Panc1 (cell line): ENCODE measurements at regions not wholly inside any gene's neighbourhood (a gene's known extent, or its start where the extent isn't known, plus 50 kb on each side); places are given as distances from the start of the nearest gene placed in this dataset.

Source experiments
- ATAC-seq: fragments of 200-7000 bp; cut with Tn5 transposase; 2 replicates; pipeline ENCODE4 v1.9.1; 2020; ENCODE audit warnings: mild to moderate bottlenecking, moderate library complexity
- BruUV-seq: library from RNA; stranded (reverse); fragments of 400-500 nt; replicated peaks from 2 replicates; lab custom pipeline; 2021; lab: Mats Ljungman, UMichigan
- CTCF ChIA-PET: fragments of 300-600 bp; sonication (Branson Sonifier 250); formaldehyde crosslinking; loops from one replicate; lab custom pipeline; 2022; ENCODE audit warnings: antibody characterized with exemption; lab: Charles Lee
- POLR2A ChIA-PET: fragments of 300-600 bp; sonication (Branson Sonifier 250); formaldehyde crosslinking; loops from one replicate; lab custom pipeline; 2022; ENCODE audit warnings: antibody characterized with exemption; lab: Charles Lee
- DNase-seq: peaks from one replicate; pipeline ENCODE4 v3.0.0-alpha.2; 2010; ENCODE audit warnings: low read depth, low spot score
- H3K27ac ChIP-seq: 2 replicates; pipeline ENCODE4 v1.5.1; 2011; ENCODE audit warnings: mild to moderate bottlenecking, low read length, inconsistent platforms
- H3K27me3 ChIP-seq: fragments of 200-500 bp; sonication (Bioruptor generic); 2 replicates; pipeline ENCODE4 v1.6.0; 2014; ENCODE audit warnings: low read length, inconsistent platforms; ENCODE audit not compliant: control insufficient read depth, insufficient read depth
- H3K36me3 ChIP-seq: fragments of 200-500 bp; sonication (Bioruptor generic); 2 replicates; pipeline ENCODE4 v1.5.1; 2014; ENCODE audit warnings: inconsistent platforms, mild to moderate bottlenecking, low read length, moderate library complexity; ENCODE audit not compliant: control insufficient read depth, insufficient read depth
- H3K4me1 ChIP-seq: 2 replicates; pipeline ENCODE4 v1.5.1; 2011; ENCODE audit warnings: inconsistent platforms, mild to moderate bottlenecking, low read length, moderate library complexity; ENCODE audit not compliant: control insufficient read depth, insufficient read depth
- H3K4me3 ChIP-seq, 2 experiments: 2 replicates each; pipeline ENCODE4 v1.5.1; 2011 to 2012; ENCODE audit warnings: low read depth in 2 of 2, low read length in 2 of 2, mild to moderate bottlenecking in 2 of 2, inconsistent platforms in 1 of 2, moderate library complexity in 1 of 2
- H3K9me3 ChIP-seq: fragments of 200-500 bp; sonication (Bioruptor generic); 2 replicates; pipeline ENCODE4 v1.5.1; 2014; ENCODE audit warnings: low read depth, mild to moderate bottlenecking, inconsistent platforms, low read length, moderate library complexity; ENCODE audit not compliant: control insufficient read depth, insufficient read depth
- CTCF ChIP-seq: fragments of 450-650 bp; IDR thresholded peaks from 2 replicates; pipeline ENCODE4 v1.5.1; 2017; ENCODE audit warnings: mild to moderate bottlenecking
- POLR2AphosphoS5 ChIP-seq: IDR thresholded peaks from 2 replicates; pipeline ENCODE4 v1.6.1; 2012; ENCODE audit warnings: mild to moderate bottlenecking, low read depth, low read length, moderate library complexity
- REST ChIP-seq, 2 experiments: IDR thresholded peaks; 2 replicates each; pipeline ENCODE4 v1.6.1; 2011 to 2012; ENCODE audit warnings: low read depth in 2 of 2, control low read depth in 1 of 2, low read length in 1 of 2, mild to moderate bottlenecking in 1 of 2, moderate library complexity in 1 of 2; ENCODE audit not compliant: insufficient read depth in 1 of 2
- SIN3A ChIP-seq: IDR thresholded peaks from 2 replicates; pipeline ENCODE4 v1.6.1; 2012; ENCODE audit warnings: low read depth, mild to moderate bottlenecking, low read length, moderate library complexity, borderline replicate concordance; ENCODE audit not compliant: insufficient read depth
- TCF7L2 ChIP-seq: IDR thresholded peaks from 2 replicates; pipeline ENCODE4 v1.6.1; 2011; ENCODE audit warnings: mild to moderate bottlenecking, low read depth, low read length, inconsistent platforms
- in situ Hi-C: cut with HindIII; loops from 2 replicates; pipeline ENCODE4 v1.10.0; 2016; ENCODE audit warnings: low sequenced_read_pairs, low pct_unique_long_range_greater_than_20kb
- intact Hi-C: fragments of 100-400 bp; cut with micrococcal nuclease; formaldehyde crosslinking; loops from one replicate; pipeline ENCODE4 v1.10.0; 2022; ENCODE audit not compliant: unreplicated experiment

GRCh38 chr12:41897593-41897992 is 247.1 kb downstream of the GXYLT1 start:
- intact Hi-C loops: no loop called here
- in situ Hi-C loops: no loop called here
- no TSS peak for BruUV-seq
- H3K27me3 ChIP-seq: no peaks in the 10 kb centered on the region
- ChIA-PET CTCF (no interaction called here), POLR2A (no interaction called here)
- H3K9me3 ChIP-seq: no peaks in the 10 kb centered on the region
- H3K4me1 ChIP-seq: no peaks in the 10 kb centered on the region
- H3K36me3 ChIP-seq: no peaks in the 10 kb centered on the region
- ATAC-seq (no peak), DNase-seq (no peak)
- TF ChIP-seq SIN3A (no peak), REST (IDR thresholded peaks at IDR 0.05; ENCODE audit: insufficient read depth in 1 of 2, low read depth in 2 of 2, low read length in 1 of 2) (no peak), TCF7L2 (no peak), POLR2AphosphoS5 (no peak), CTCF (no peak)
- H3K27ac ChIP-seq: no peak overlapping the region
- H3K4me3 ChIP-seq: no peak overlapping the region

- H3K27me3 ChIP-seq: no peaks in the 10 kb centered on the region
- ChIA-PET CTCF (no interaction called here), POLR2A (no interaction called here)
- DNase-seq (no peak), ATAC-seq (no peak)
- BruUV-seq: no TSS peak
- no peaks in the 10 kb centered on the region for H3K4me1 ChIP-seq
- no peak overlapping the region for H3K4me3 ChIP-seq
- in situ Hi-C loops (no loop called here), intact Hi-C loops (no loop called here)
- no peaks in the 10 kb centered on the region for H3K9me3 ChIP-seq
- no peak overlapping the region for H3K27ac ChIP-seq
- no peak for TF ChIP-seq TCF7L2
- TF ChIP-seq SIN3A: no peak
- TF ChIP-seq POLR2AphosphoS5: no peak
- no peak for TF ChIP-seq REST (IDR thresholded peaks at IDR 0.05; ENCODE audit: insufficient read depth in 1 of 2, low read depth in 2 of 2, low read length in 1 of 2)
- no peak for TF ChIP-seq CTCF
- H3K36me3 ChIP-seq: no peaks in the 10 kb centered on the region
Observed at GRCh38 chr12:41893491-41893890, 251.2 kb downstream of the GXYLT1 start.
